Effector memory CD8-positive, alpha-beta T cell (primary cell): ENCODE measurements at regions not wholly inside any gene's neighbourhood (a gene's known extent, or its start where the extent isn't known, plus 50 kb on each side); places are given as distances from the start of the nearest gene placed in this dataset.
A peak's percentile ranks its signal among the peaks of the same experiment; 100 is the strongest.

Experiments
- ATAC-seq: fragments of 150-1000 bp; cut with Tn5 transposase; replicated peaks from 2 replicates; pipeline ENCODE4 v1.10.0; 2021; ENCODE audit warnings: mild to moderate bottlenecking, moderate library complexity
- DNase-seq, 3 experiments: peaks; one replicate each; pipeline ENCODE4 v3.0.0; 2021
- H3K27ac Mint-ChIP-seq, 2 donors: one replicate each; pipeline ENCODE4 v1.8.0; 2022; ENCODE audit warnings: mild to moderate bottlenecking in 2 of 2, mixed read lengths in 2 of 2, moderate library complexity in 2 of 2
- H3K27me3 Mint-ChIP-seq, 2 donors: one replicate each; pipeline ENCODE4 v1.8.0; 2022; ENCODE audit warnings: mixed read lengths in 2 of 2
- H3K36me3 Mint-ChIP-seq: one replicate; pipeline ENCODE4 v1.8.0; 2022; ENCODE audit warnings: mild to moderate bottlenecking, moderate library complexity, mixed read lengths; ENCODE audit not compliant: insufficient read depth
- H3K4me1 Mint-ChIP-seq, 2 donors: one replicate each; pipeline ENCODE4 v1.8.0; 2022; ENCODE audit warnings: low read depth in 2 of 2, mixed read lengths in 2 of 2
- H3K4me3 Mint-ChIP-seq, 2 donors: one replicate each; pipeline ENCODE4 v1.8.0; 2022; ENCODE audit warnings: mild to moderate bottlenecking in 2 of 2, mixed read lengths in 2 of 2, moderate library complexity in 2 of 2
- H3K9me3 Mint-ChIP-seq, 2 donors: one replicate each; pipeline ENCODE4 v1.8.0; 2022; ENCODE audit warnings: mixed read lengths in 2 of 2

GRCh38 chr3:56994391-56994790 is 66.1 kb upstream of the SPATA12 start:
- ATAC-seq (no peak), DNase-seq (no peak)
- Mint-ChIP-seq H3K27me3 (peaks cover 21% of the 10 kb centered on the region in 2 donors), H3K4me3 (no peak overlapping the region), H3K4me1 (peaks cover 2 to 5% of the 10 kb centered on the region in 2 donors), H3K36me3 (peaks cover 33% of the 10 kb centered on the region), H3K9me3 (peaks cover 0 to 1% of the 10 kb centered on the region in 2 donors), H3K27ac (no peak overlapping the region)

GRCh38 chr3:56990641-56991015 is 69.8 kb upstream of the SPATA12 start:
- no peak for ATAC-seq
- H3K4me1 Mint-ChIP-seq, result peaks cover 7 to 12% of the 10 kb centered on the region in 2 donors
- peaks cover 21 to 23% of the 10 kb centered on the region in 2 donors for H3K27me3 Mint-ChIP-seq
- peaks cover 14% of the 10 kb centered on the region for H3K36me3 Mint-ChIP-seq
- H3K27ac Mint-ChIP-seq, result no peak overlapping the region
- H3K9me3 Mint-ChIP-seq, result peaks cover 0 to 1% of the 10 kb centered on the region in 2 donors
- DNase-seq, result no peak
- H3K4me3 Mint-ChIP-seq, result no peak overlapping the region

GRCh38 chr3:56989977-56990640 is 70.4 kb upstream of the SPATA12 start:
- Mint-ChIP-seq H3K27me3 (peaks cover 17 to 23% of the 10 kb centered on the region in 2 donors), H3K9me3 (no peaks in the 10 kb centered on the region), H3K36me3 (peaks cover 9% of the 10 kb centered on the region), H3K4me1 (peaks cover 7 to 8% of the 10 kb centered on the region in 2 donors), H3K27ac (no peak overlapping the region), H3K4me3 (no peak overlapping the region)
- DNase-seq (no peak), ATAC-seq (no peak)

GRCh38 chr3:56989169-56989976 is 71.1 kb upstream of the SPATA12 start:
- ATAC-seq, result no peak
- H3K4me1 Mint-ChIP-seq, result peaks cover 7 to 8% of the 10 kb centered on the region in 2 donors
- peaks cover 1% of the 10 kb centered on the region for H3K36me3 Mint-ChIP-seq
- peaks cover 17 to 23% of the 10 kb centered on the region in 2 donors for H3K27me3 Mint-ChIP-seq
- no peak overlapping the region for H3K4me3 Mint-ChIP-seq
- no peaks in the 10 kb centered on the region for H3K9me3 Mint-ChIP-seq
- no peak for DNase-seq
- H3K27ac Mint-ChIP-seq, result no peak overlapping the region

- Mint-ChIP-seq H3K4me3 (no peak overlapping the region), H3K27ac (no peak overlapping the region)
These were observed 71.9 kb upstream of the SPATA12 start for GRCh38 chr3:56988458-56989168.

GRCh38 chr3:56987238-56987895 is 73.1 kb upstream of the SPATA12 start:
- ATAC-seq (peak; percentile 35), DNase-seq (no peak)

More at GRCh38 chr3:56988458-56989168, 71.9 kb upstream of the SPATA12 start:
- Mint-ChIP-seq H3K27me3 (peaks cover 17 to 23% of the 10 kb centered on the region in 2 donors), H3K9me3 (no peaks in the 10 kb centered on the region), H3K4me1 (peaks cover 7 to 8% of the 10 kb centered on the region in 2 donors), H3K36me3 (no peaks in the 10 kb centered on the region)
- ATAC-seq (peak; percentile 73), DNase-seq (peak; percentile 66 to 67 (median 66))

GRCh38 chr3:56986347-56986746 is 74.1 kb upstream of the SPATA12 start:
- Mint-ChIP-seq H3K4me3 (no peak overlapping the region), H3K9me3 (no peaks in the 10 kb centered on the region), H3K27ac (no peak overlapping the region), H3K4me1 (peaks cover 7 to 8% of the 10 kb centered on the region in 2 donors), H3K27me3 (peaks cover 17 to 22% of the 10 kb centered on the region in 2 donors), H3K36me3 (no peaks in the 10 kb centered on the region)
- no peak for DNase-seq
- ATAC-seq, result no peak

More at GRCh38 chr3:56987238-56987895, 73.1 kb upstream of the SPATA12 start:
- H3K9me3 Mint-ChIP-seq, result no peaks in the 10 kb centered on the region
- peak overlapping the region; percentile 17 to 41 for H3K27ac Mint-ChIP-seq
- no peaks in the 10 kb centered on the region for H3K36me3 Mint-ChIP-seq
- H3K4me1 Mint-ChIP-seq, result peaks cover 7 to 8% of the 10 kb centered on the region in 2 donors
- H3K4me3 Mint-ChIP-seq, result no peak overlapping the region
- H3K27me3 Mint-ChIP-seq, result peaks cover 17 to 23% of the 10 kb centered on the region in 2 donors

GRCh38 chr3:56985878-56986277 is 74.6 kb upstream of the SPATA12 start:
- Mint-ChIP-seq H3K9me3 (no peaks in the 10 kb centered on the region), H3K36me3 (no peaks in the 10 kb centered on the region), H3K4me3 (no peak overlapping the region), H3K27ac (peak overlapping the region in 1 of 2 donors; percentile 28), H3K4me1 (peaks cover 8 to 11% of the 10 kb centered on the region in 2 donors), H3K27me3 (peaks cover 14 to 17% of the 10 kb centered on the region in 2 donors)
- DNase-seq (no peak), ATAC-seq (no peak)

- H3K27me3 Mint-ChIP-seq, result peaks cover 10 to 13% of the 10 kb centered on the region in 2 donors
- no peaks in the 10 kb centered on the region for H3K36me3 Mint-ChIP-seq
- ATAC-seq, result no peak
- peaks cover 10 to 14% of the 10 kb centered on the region in 2 donors for H3K4me1 Mint-ChIP-seq
- no peak overlapping the region for H3K4me3 Mint-ChIP-seq
- no peaks in the 10 kb centered on the region for H3K9me3 Mint-ChIP-seq
- peak overlapping the region in 1 of 2 donors; percentile 28 for H3K27ac Mint-ChIP-seq
- DNase-seq, result no peak
These were observed 75.0 kb upstream of the SPATA12 start for GRCh38 chr3:56985460-56985859.

GRCh38 chr3:56983427-56983826 is 77.0 kb upstream of the SPATA12 start:
- Mint-ChIP-seq H3K27ac (peak overlapping the region in 1 of 2 donors; percentile 18), H3K4me1 (peaks cover 9 to 10% of the 10 kb centered on the region in 2 donors), H3K27me3 (no peaks in the 10 kb centered on the region), H3K9me3 (no peaks in the 10 kb centered on the region), H3K4me3 (no peak overlapping the region), H3K36me3 (no peaks in the 10 kb centered on the region)
- ATAC-seq (no peak), DNase-seq (no peak)

- no peak overlapping the region for H3K4me3 Mint-ChIP-seq
- no peaks in the 10 kb centered on the region for H3K9me3 Mint-ChIP-seq
- peaks cover 9 to 10% of the 10 kb centered on the region in 2 donors for H3K4me1 Mint-ChIP-seq
- H3K36me3 Mint-ChIP-seq, result no peaks in the 10 kb centered on the region
- H3K27me3 Mint-ChIP-seq, result no peaks in the 10 kb centered on the region
- DNase-seq, result no peak
- no peak for ATAC-seq
- no peak overlapping the region for H3K27ac Mint-ChIP-seq
These were observed 78.8 kb upstream of the SPATA12 start for GRCh38 chr3:56981445-56982230.

GRCh38 chr3:56980798-56981390 is 79.6 kb upstream of the SPATA12 start:
- no peak overlapping the region for H3K27ac Mint-ChIP-seq
- H3K36me3 Mint-ChIP-seq, result no peaks in the 10 kb centered on the region
- ATAC-seq, result peak; percentile 71
- DNase-seq, result no peak
- no peak overlapping the region for H3K4me3 Mint-ChIP-seq
- peaks cover 7 to 8% of the 10 kb centered on the region in 2 donors for H3K4me1 Mint-ChIP-seq
- H3K9me3 Mint-ChIP-seq, result no peaks in the 10 kb centered on the region
- no peaks in the 10 kb centered on the region for H3K27me3 Mint-ChIP-seq
